Esophagus squamous epithelium (tissue), 5 donors: ENCODE measurements at regions not wholly inside any gene's neighbourhood (a gene's known extent, or its start where the extent isn't known, plus 50 kb on each side); places are given as distances from the start of the nearest gene placed in this dataset.

Source experiments
- DNase-seq: peaks from one replicate; lab custom pipeline; 2025; lab: John Stamatoyannopoulos, UW
- H3K27ac ChIP-seq, 4 donors: fragments of 200-600 bp; sonication (generic); one replicate each; pipeline ENCODE4 v1.5.1; 2016 to 2019; ENCODE audit warnings: mild to moderate bottlenecking in 1 of 4
- H3K27me3 ChIP-seq, 4 donors: fragments of 200-600 bp; sonication (generic); 1 replicate in 3 of 4; 2 replicates in 1 of 4; pipeline versions ENCODE4 v1.5.1 to v1.6.0; 2017 to 2021; ENCODE audit warnings: antibody characterized with exemption in 1 of 4
- H3K36me3 ChIP-seq, 3 donors: fragments of 200-600 bp; sonication (generic); one replicate each; pipeline ENCODE4 v1.5.1; 2016 to 2019
- H3K4me1 ChIP-seq, 3 donors: fragments of 200-600 bp; sonication (generic); one replicate each; pipeline ENCODE4 v1.5.1; 2017 to 2019
- H3K4me3 ChIP-seq, 4 donors: fragments of 200-600 bp; sonication (generic); 1 replicate in 3 of 4; 2 replicates in 1 of 4; pipeline ENCODE4 v1.5.1; 2016 to 2019; ENCODE audit warnings: mild to moderate bottlenecking in 2 of 4, moderate library complexity in 1 of 4
- H3K9me3 ChIP-seq, 3 donors: fragments of 200-600 bp; sonication (generic); one replicate each; pipeline ENCODE4 v1.5.1; 2016 to 2019
- CTCF ChIP-seq, 6 experiments: fragments of 450-650 bp in 4 of 6; fragments of 200-600 bp in 2 of 6; sonication (generic) in 2 of 6; IDR thresholded peaks; one replicate each; pipeline ENCODE4 v1.5.1; 2016 to 2019; ENCODE audit warnings: antibody characterized with exemption in 6 of 6, mild to moderate bottlenecking in 4 of 6, moderate library complexity in 4 of 6
- POLR2A ChIP-seq, 4 donors: fragments of 450-650 bp; IDR thresholded peaks; one replicate each; pipeline ENCODE4 v1.6.1; 2017; ENCODE audit warnings: antibody characterized with exemption in 4 of 4, mild to moderate bottlenecking in 4 of 4, moderate library complexity in 3 of 4
- WGBS, 2 donors: methylation state at CpG; one replicate each; pipeline ENCODE4 v1.1.5; 2018; 5-methylcytosine and 5-hydroxymethylcytosine counted together
- intact Hi-C: fragments of 100-400 bp; cut with DNase I; formaldehyde crosslinking; loops from one replicate; pipeline ENCODE4 v1.15.0; 2022
- donor health status: DM: yes; HTN: yes; CAD: no.

GRCh38 chr3:22969276-22969675 lies 233.9 kb upstream of the UBE2E2 start:
- Histone ChIP-seq H3K36me3 (no peaks in the 10 kb centered on the region), H3K4me1 (no peaks in the 10 kb centered on the region), H3K4me3 (no peak overlapping the region), H3K27me3 (no peaks in the 10 kb centered on the region), H3K27ac (no peak overlapping the region), H3K9me3 (no peaks in the 10 kb centered on the region)
- DNase-seq = no peak
- 83% methylated on average over 1 of the region's 1 CpG; no CpG with 5 or more reads in 1 of the 2 donors for WGBS, 2 donors
- no peak for TF ChIP-seq CTCF (IDR thresholded peaks at IDR 0.05)
- TF ChIP-seq POLR2A (IDR thresholded peaks at IDR 0.05) = no peak
- intact Hi-C loops = loop anchor here (10.0 kb wide), 1 partner anchor 404 kb away; no protein-coding TSS in a partner anchor

- Histone ChIP-seq H3K27me3 (no peaks in the 10 kb centered on the region), H3K36me3 (no peaks in the 10 kb centered on the region), H3K27ac (no peak overlapping the region), H3K4me1 (no peaks in the 10 kb centered on the region), H3K9me3 (no peaks in the 10 kb centered on the region), H3K4me3 (no peak overlapping the region)
- WGBS, 2 donors = 87 to 89% methylated on average over 3 of the region's 3 CpGs
- DNase-seq = no peak
- intact Hi-C loops = no loop called here
- TF ChIP-seq POLR2A (IDR thresholded peaks at IDR 0.05) (no peak), CTCF (IDR thresholded peaks at IDR 0.05) (no peak)
Observed at GRCh38 chr3:22971497-22971896, 231.6 kb upstream of the UBE2E2 start.

GRCh38 chr3:22977042-22977441 lies 226.1 kb upstream of the UBE2E2 start:
- no peak overlapping the region for H3K4me3 ChIP-seq
- H3K36me3 ChIP-seq = no peaks in the 10 kb centered on the region
- no peaks in the 10 kb centered on the region for H3K27me3 ChIP-seq
- no peaks in the 10 kb centered on the region for H3K9me3 ChIP-seq
- TF ChIP-seq POLR2A (IDR thresholded peaks at IDR 0.05) (no peak), CTCF (IDR thresholded peaks at IDR 0.05) (no peak)
- H3K4me1 ChIP-seq = no peaks in the 10 kb centered on the region
- H3K27ac ChIP-seq = no peak overlapping the region
- DNase-seq = no peak
- intact Hi-C loops = no loop called here
- 55 to 75% methylated on average over 2 of the region's 2 CpGs for WGBS, 2 donors

- Histone ChIP-seq H3K4me3 (no peak overlapping the region), H3K27ac (no peak overlapping the region), H3K9me3 (no peaks in the 10 kb centered on the region), H3K36me3 (no peaks in the 10 kb centered on the region), H3K4me1 (no peaks in the 10 kb centered on the region), H3K27me3 (no peaks in the 10 kb centered on the region)
- WGBS, 2 donors = 66 to 76% methylated on average over 3 of the region's 3 CpGs
- no peak for TF ChIP-seq POLR2A (IDR thresholded peaks at IDR 0.05)
- no peak for TF ChIP-seq CTCF (IDR thresholded peaks at IDR 0.05)
- no peak for DNase-seq
- intact Hi-C loops = no loop called here
Observed at GRCh38 chr3:22977650-22978289, 225.4 kb upstream of the UBE2E2 start.

GRCh38 chr3:22979581-22979980 lies 223.5 kb upstream of the UBE2E2 start:
- Histone ChIP-seq H3K9me3 (no peaks in the 10 kb centered on the region), H3K27me3 (no peaks in the 10 kb centered on the region), H3K4me3 (no peak overlapping the region), H3K4me1 (no peaks in the 10 kb centered on the region), H3K27ac (no peak overlapping the region), H3K36me3 (no peaks in the 10 kb centered on the region)
- no peak for DNase-seq
- 86 to 87% methylated on average over 4 of the region's 4 CpGs for WGBS, 2 donors
- intact Hi-C loops = no loop called here
- TF ChIP-seq POLR2A (IDR thresholded peaks at IDR 0.05) (no peak), CTCF (IDR thresholded peaks at IDR 0.05) (no peak)
